Uterus (tissue), 2 donors: ENCODE measurements at regions not wholly inside any gene's neighbourhood (a gene's known extent, or its start where the extent isn't known, plus 50 kb on each side); places are given as distances from the start of the nearest gene placed in this dataset.

Experiments used
- CTCF ChIP-seq, 4 experiments: fragments of 200-600 bp in 2 of 4; fragments of 450-650 bp in 2 of 4; sonication (generic) in 2 of 4; IDR thresholded peaks; one replicate each; pipeline ENCODE4 v1.5.1; 2016 to 2019; ENCODE audit warnings: antibody characterized with exemption in 4 of 4, mild to moderate bottlenecking in 2 of 4, moderate library complexity in 1 of 4
- POLR2A ChIP-seq, 2 donors: fragments of 450-650 bp; IDR thresholded peaks; one replicate each; pipeline ENCODE4 v1.6.1; 2016; ENCODE audit warnings: antibody characterized with exemption in 2 of 2, mild to moderate bottlenecking in 1 of 2, moderate library complexity in 1 of 2

- no peak for TF ChIP-seq CTCF (IDR thresholded peaks at IDR 0.05)
- TF ChIP-seq POLR2A (IDR thresholded peaks at IDR 0.05), result no peak
These were observed 686.5 kb upstream of the COX7C start for GRCh38 chr5:85931220-85931619.
